H9 (cell line): ENCODE measurements at regions not wholly inside any gene's neighbourhood (a gene's known extent, or its start where the extent isn't known, plus 50 kb on each side); places are given as distances from the start of the nearest gene placed in this dataset.

Source experiments
- DNase-seq: peaks from one replicate; pipeline ENCODE4 v3.0.0-alpha.2; 2017
- H2AFZ ChIP-seq: one replicate; pipeline ENCODE4 v1.6.1; 2013; ENCODE audit warnings: mild to moderate bottlenecking, low read length, control low read depth, moderate library complexity
- H2AK5ac ChIP-seq: 2 replicates; pipeline ENCODE4 v1.6.1; 2013; ENCODE audit warnings: low read length, control low read depth, mixed read lengths; ENCODE audit not compliant: insufficient read length
- H2BK120ac ChIP-seq: one replicate; pipeline ENCODE4 v1.6.1; 2013; ENCODE audit warnings: low read depth, mild to moderate bottlenecking, low read length, control low read depth, inconsistent platforms; ENCODE audit not compliant: poor library complexity, severe bottlenecking
- H2BK12ac ChIP-seq: 2 replicates; pipeline ENCODE4 v1.6.1; 2013; ENCODE audit warnings: low read length, control low read depth, mixed read lengths, low read depth; ENCODE audit not compliant: insufficient read length
- H2BK15ac ChIP-seq: 2 replicates; pipeline ENCODE4 v1.6.1; 2013; ENCODE audit warnings: low read depth, low read length, control low read depth
- H2BK20ac ChIP-seq: one replicate; pipeline ENCODE4 v1.6.1; 2013; ENCODE audit warnings: low read depth, mild to moderate bottlenecking, low read length, control low read depth, inconsistent platforms; ENCODE audit not compliant: poor library complexity, severe bottlenecking
- H2BK5ac ChIP-seq: 2 replicates; pipeline ENCODE4 v1.6.1; 2013; ENCODE audit warnings: low read length, control low read depth, mixed read lengths; ENCODE audit not compliant: insufficient read length
- H3K14ac ChIP-seq: 2 replicates; pipeline ENCODE4 v1.6.1; 2013; ENCODE audit warnings: low read length, control low read depth; ENCODE audit not compliant: insufficient read depth
- H3K18ac ChIP-seq: 2 replicates; pipeline ENCODE4 v1.6.1; 2013; ENCODE audit warnings: low read depth, mild to moderate bottlenecking, mixed read lengths, low read length, control low read depth; ENCODE audit not compliant: insufficient read length
- H3K23ac ChIP-seq: 2 replicates; pipeline ENCODE4 v1.6.1; 2013; ENCODE audit warnings: low read length, control low read depth, mixed read lengths, low read depth; ENCODE audit not compliant: insufficient read length
- H3K23me2 ChIP-seq: 2 replicates; pipeline ENCODE4 v1.6.1; 2013; ENCODE audit warnings: low read depth, mild to moderate bottlenecking, mixed read lengths, low read length, control low read depth; ENCODE audit not compliant: insufficient read length, poor library complexity, severe bottlenecking
- H3K27ac ChIP-seq: 2 replicates; pipeline ENCODE4 v1.5.1; 2013; ENCODE audit warnings: low read length, control low read depth, mixed read lengths, low read depth; ENCODE audit not compliant: insufficient read length
- H3K27me3 ChIP-seq: 2 replicates; pipeline ENCODE4 v1.6.1; 2013; ENCODE audit warnings: low read length, control low read depth, inconsistent platforms; ENCODE audit not compliant: insufficient read depth
- H3K4ac ChIP-seq: 2 replicates; pipeline ENCODE4 v1.6.1; 2013; ENCODE audit warnings: low read depth, mild to moderate bottlenecking, control low read depth, inconsistent platforms, low read length, moderate library complexity
- H3K4me1 ChIP-seq: 2 replicates; pipeline ENCODE4 v1.6.1; 2013; ENCODE audit warnings: low read length, control low read depth, inconsistent platforms; ENCODE audit not compliant: insufficient read depth
- H3K4me2 ChIP-seq: 2 replicates; pipeline ENCODE4 v1.6.1; 2013; ENCODE audit warnings: low read length, control low read depth, mixed read lengths; ENCODE audit not compliant: insufficient read length, insufficient read depth
- H3K56ac ChIP-seq: 2 replicates; pipeline ENCODE4 v1.6.1; 2013; ENCODE audit warnings: low read depth, mild to moderate bottlenecking, mixed read lengths, low read length, control low read depth; ENCODE audit not compliant: insufficient read length
- H3K79me1 ChIP-seq: 2 replicates; pipeline ENCODE4 v1.6.1; 2013; ENCODE audit warnings: low read depth, mild to moderate bottlenecking, moderate library complexity, low read length, control low read depth, inconsistent platforms; ENCODE audit not compliant: insufficient read depth, poor library complexity, severe bottlenecking
- H3K79me2 ChIP-seq: 2 replicates; pipeline ENCODE4 v1.6.1; 2013; ENCODE audit warnings: low read length, control low read depth, inconsistent platforms; ENCODE audit not compliant: insufficient read depth
- H3K9ac ChIP-seq: 2 replicates; pipeline ENCODE4 v1.6.1; 2013; ENCODE audit warnings: low read length, control low read depth, mixed read lengths; ENCODE audit not compliant: insufficient read length; ENCODE audit errors: extremely low read depth
- H3K9me3 ChIP-seq: one replicate; pipeline ENCODE4 v1.6.1; 2013; ENCODE audit warnings: low read depth, low read length, inconsistent platforms; ENCODE audit not compliant: control insufficient read depth
- H3T11ph ChIP-seq: one replicate; pipeline ENCODE4 v1.6.1; 2013; ENCODE audit warnings: mild to moderate bottlenecking, low read length, control low read depth, inconsistent platforms
- H4K20me1 ChIP-seq: one replicate; pipeline ENCODE4 v1.6.1; 2013; ENCODE audit not compliant: control insufficient read depth, insufficient read length, insufficient read depth
- H4K5ac ChIP-seq: 2 replicates; pipeline ENCODE4 v1.6.1; 2013; ENCODE audit warnings: low read depth, mild to moderate bottlenecking, mixed read lengths, low read length, control low read depth; ENCODE audit not compliant: insufficient read length
- H4K8ac ChIP-seq: replicated peaks from 2 replicates; pipeline ENCODE4 v1.6.1; 2013; ENCODE audit warnings: low read length, control low read depth, mixed read lengths, low read depth; ENCODE audit not compliant: insufficient read length
- H4K91ac ChIP-seq: 2 replicates; pipeline ENCODE4 v1.6.1; 2013; ENCODE audit warnings: low read depth, mild to moderate bottlenecking, moderate library complexity, mixed read lengths, low read length, control low read depth; ENCODE audit not compliant: insufficient read length
- H3K27ac Mint-ChIP-seq, 3 experiments: 2 replicates in 2 of 3; 3 replicates in 1 of 3; pipeline ENCODE4 v1.8.0; 2020 to 2021; ENCODE audit warnings: mixed read lengths in 3 of 3, mild to moderate bottlenecking in 1 of 3, moderate library complexity in 1 of 3
- H3K27me3 Mint-ChIP-seq: 2 replicates; pipeline ENCODE4 v1.8.0; 2021; ENCODE audit warnings: low read depth, mild to moderate bottlenecking, moderate library complexity, mixed read lengths
- H3K36me3 Mint-ChIP-seq, 3 experiments: 2 replicates in 2 of 3; 3 replicates in 1 of 3; pipeline ENCODE4 v1.8.0; 2020 to 2021; ENCODE audit warnings: low read depth in 3 of 3, mixed read lengths in 3 of 3; ENCODE audit not compliant: insufficient read depth in 1 of 3
- H3K4me1 Mint-ChIP-seq, 2 experiments: 2 replicates each; pipeline ENCODE4 v1.8.0; 2020; ENCODE audit warnings: mixed read lengths in 2 of 2
- H3K4me3 Mint-ChIP-seq, 2 experiments: 2 replicates in 1 of 2; 3 replicates in 1 of 2; pipeline ENCODE4 v1.8.0; 2020 to 2021; ENCODE audit warnings: mild to moderate bottlenecking in 2 of 2, mixed read lengths in 2 of 2, moderate library complexity in 1 of 2
- H3K9me3 Mint-ChIP-seq, 2 experiments: 2 replicates in 1 of 2; 3 replicates in 1 of 2; pipeline ENCODE4 v1.8.0; 2020; ENCODE audit warnings: mild to moderate bottlenecking in 2 of 2, mixed read lengths in 2 of 2, moderate library complexity in 1 of 2
- WGBS: extraction: QIAGEN DNeasy Blood & Tissue Kit; methylation state at CpG from one replicate; pipeline ENCODE4 v1.1.7; 2013; ENCODE audit warnings: missing lambda C conversion rate, low lambda C conversion rate, mixed read lengths; ENCODE audit not compliant: insufficient read length; ENCODE audit errors: extremely low coverage; 5-methylcytosine and 5-hydroxymethylcytosine counted together
- TF ChIP-seq, protein P1 (sequence below): fragments of 200-600 bp; sonication (generic); conservative IDR thresholded peaks from 3 replicates; pipeline ENCODE4 v1.8.0; 2021; ENCODE audit warnings: antibody characterized with exemption, mild to moderate bottlenecking

DNA sequence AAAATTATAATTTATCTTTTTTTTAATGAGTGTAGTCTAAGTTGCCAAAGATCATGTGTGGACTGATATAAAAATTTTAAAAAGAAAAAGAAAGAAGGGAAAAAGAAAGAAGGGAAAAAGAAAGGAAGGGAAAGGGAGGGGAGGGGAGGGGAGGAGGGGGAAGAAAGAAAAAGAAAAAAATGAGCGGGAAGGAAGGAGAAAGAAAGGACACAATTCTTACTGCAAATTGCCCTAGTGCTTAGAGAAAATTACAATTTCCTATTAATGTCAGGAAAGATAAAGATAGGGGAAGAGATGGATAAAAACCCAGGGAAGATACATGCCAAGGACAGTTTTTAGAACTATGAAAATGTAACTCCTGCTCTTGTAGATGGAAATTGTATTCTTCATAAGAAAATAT, 789.7 kb upstream of the GRAMD2B start:
- H3K9me3 Mint-ChIP-seq = 0 out of 5 replicates have a peak, but pooled peaks cover 0 to 3% of the 10 kb centered on the region in 2 experiments
- no peak for DNase-seq
- H3K27me3 Mint-ChIP-seq = no peaks in the 10 kb centered on the region
- H4K8ac ChIP-seq = no peak overlapping the region
- H3K4me2 ChIP-seq = no peak overlapping the region
- no peaks in the 10 kb centered on the region for H3K79me2 ChIP-seq
- no peak overlapping the region for H3K23ac ChIP-seq
- H3K36me3 Mint-ChIP-seq = no peaks in the 10 kb centered on the region; a peak in 1 of 7 replicates
- no peak overlapping the region for H3K4ac ChIP-seq
- H3K4me3 Mint-ChIP-seq = no peak overlapping the region
- H2BK5ac ChIP-seq = no peak overlapping the region
- no peak overlapping the region for H2BK120ac ChIP-seq
- no peaks in the 10 kb centered on the region for H3K79me1 ChIP-seq
- H3K27ac Mint-ChIP-seq = no peak overlapping the region
- no peaks in the 10 kb centered on the region for H3K23me2 ChIP-seq
- no peaks in the 10 kb centered on the region for H3K4me1 ChIP-seq
- TF ChIP-seq, protein P1, sequence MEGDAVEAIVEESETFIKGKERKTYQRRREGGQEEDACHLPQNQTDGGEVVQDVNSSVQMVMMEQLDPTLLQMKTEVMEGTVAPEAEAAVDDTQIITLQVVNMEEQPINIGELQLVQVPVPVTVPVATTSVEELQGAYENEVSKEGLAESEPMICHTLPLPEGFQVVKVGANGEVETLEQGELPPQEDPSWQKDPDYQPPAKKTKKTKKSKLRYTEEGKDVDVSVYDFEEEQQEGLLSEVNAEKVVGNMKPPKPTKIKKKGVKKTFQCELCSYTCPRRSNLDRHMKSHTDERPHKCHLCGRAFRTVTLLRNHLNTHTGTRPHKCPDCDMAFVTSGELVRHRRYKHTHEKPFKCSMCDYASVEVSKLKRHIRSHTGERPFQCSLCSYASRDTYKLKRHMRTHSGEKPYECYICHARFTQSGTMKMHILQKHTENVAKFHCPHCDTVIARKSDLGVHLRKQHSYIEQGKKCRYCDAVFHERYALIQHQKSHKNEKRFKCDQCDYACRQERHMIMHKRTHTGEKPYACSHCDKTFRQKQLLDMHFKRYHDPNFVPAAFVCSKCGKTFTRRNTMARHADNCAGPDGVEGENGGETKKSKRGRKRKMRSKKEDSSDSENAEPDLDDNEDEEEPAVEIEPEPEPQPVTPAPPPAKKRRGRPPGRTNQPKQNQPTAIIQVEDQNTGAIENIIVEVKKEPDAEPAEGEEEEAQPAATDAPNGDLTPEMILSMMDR = no peak
- H4K20me1 ChIP-seq = no peaks in the 10 kb centered on the region
- no peak overlapping the region for H2BK12ac ChIP-seq
- H2BK20ac ChIP-seq = no peak overlapping the region
- no peak overlapping the region for H3K9ac ChIP-seq
- no peaks in the 10 kb centered on the region for H3K27me3 ChIP-seq
- H3K4me1 Mint-ChIP-seq = peaks cover 1 to 3% of the 10 kb centered on the region in 2 experiments; a peak in 1 of 4 replicates
- no peak overlapping the region for H3K27ac ChIP-seq
- H3T11ph ChIP-seq = no peak overlapping the region
- no peak overlapping the region for H3K56ac ChIP-seq
- H2AK5ac ChIP-seq = no peak overlapping the region
- no peak overlapping the region for H3K18ac ChIP-seq
- no peak overlapping the region for H3K14ac ChIP-seq
- WGBS = no CpG with 5 or more reads among the region's 1 CpG
- H3K9me3 ChIP-seq = no peaks in the 10 kb centered on the region
- H4K91ac ChIP-seq = no peak overlapping the region
- H4K5ac ChIP-seq = no peak overlapping the region
- no peak overlapping the region for H2AFZ ChIP-seq
- no peak overlapping the region for H2BK15ac ChIP-seq
